Chondrocyte (in vitro differentiated cells): ENCODE measurements at regions not wholly inside any gene's neighbourhood (a gene's known extent, or its start where the extent isn't known, plus 50 kb on each side); places are given as distances from the start of the nearest gene placed in this dataset.

Experiments used
- DNase-seq: peaks from one replicate; pipeline ENCODE4 v3.0.0; 2021; ENCODE audit warnings: mixed read lengths, low spot score
- H3K27ac Mint-ChIP-seq: one replicate; pipeline ENCODE4 v1.8.0; 2021; ENCODE audit warnings: mild to moderate bottlenecking, moderate library complexity, mixed read lengths; ENCODE audit not compliant: unreplicated experiment
- H3K27me3 Mint-ChIP-seq: 2 replicates; pipeline ENCODE4 v1.8.0; 2021; ENCODE audit warnings: low read depth, mixed read lengths
- H3K36me3 Mint-ChIP-seq: 2 replicates; pipeline ENCODE4 v1.8.0; 2021; ENCODE audit warnings: low read depth, mixed read lengths
- H3K4me1 Mint-ChIP-seq: 2 replicates; pipeline ENCODE4 v1.8.0; 2021; ENCODE audit warnings: low read depth, mild to moderate bottlenecking, mixed read lengths
- H3K4me3 Mint-ChIP-seq: one replicate; pipeline ENCODE4 v1.8.0; 2021; ENCODE audit warnings: mild to moderate bottlenecking, moderate library complexity, mixed read lengths; ENCODE audit not compliant: unreplicated experiment
- H3K9me3 Mint-ChIP-seq: 2 replicates; pipeline ENCODE4 v1.8.0; 2021; ENCODE audit warnings: low read depth, mixed read lengths
- TF ChIP-seq, protein P1 (sequence below): fragments of 200-600 bp; sonication (generic); IDR thresholded peaks from 2 replicates; pipeline ENCODE4 v1.5.0; 2021; ENCODE audit warnings: antibody characterized with exemption, mild to moderate bottlenecking, moderate library complexity

DNA sequence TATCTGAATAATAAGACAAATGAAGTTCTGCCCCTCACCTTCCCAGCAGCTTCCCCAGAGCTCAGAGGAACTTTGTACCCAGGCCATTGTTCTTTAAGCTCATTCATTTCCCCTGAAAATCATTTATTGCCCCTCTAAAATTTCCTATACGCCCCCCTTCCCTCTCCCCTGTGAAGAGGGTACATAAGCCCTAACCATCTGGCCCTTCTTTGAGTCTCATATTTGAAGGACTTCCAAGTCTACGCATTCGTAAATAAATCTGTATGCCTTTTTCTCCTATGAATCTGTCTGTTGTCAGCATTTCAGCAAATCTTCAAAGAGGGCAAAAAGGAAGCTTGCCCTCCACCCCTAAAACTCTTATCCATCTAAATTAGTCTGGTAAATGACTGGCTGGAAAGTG, 73.1 kb upstream of the DST start:
- H3K9me3 Mint-ChIP-seq, result no peaks in the 10 kb centered on the region
- no peaks in the 10 kb centered on the region for H3K36me3 Mint-ChIP-seq
- peak overlapping the region; percentile 73 for H3K27ac Mint-ChIP-seq
- H3K4me3 Mint-ChIP-seq, result no peak overlapping the region
- TF ChIP-seq, protein P1, sequence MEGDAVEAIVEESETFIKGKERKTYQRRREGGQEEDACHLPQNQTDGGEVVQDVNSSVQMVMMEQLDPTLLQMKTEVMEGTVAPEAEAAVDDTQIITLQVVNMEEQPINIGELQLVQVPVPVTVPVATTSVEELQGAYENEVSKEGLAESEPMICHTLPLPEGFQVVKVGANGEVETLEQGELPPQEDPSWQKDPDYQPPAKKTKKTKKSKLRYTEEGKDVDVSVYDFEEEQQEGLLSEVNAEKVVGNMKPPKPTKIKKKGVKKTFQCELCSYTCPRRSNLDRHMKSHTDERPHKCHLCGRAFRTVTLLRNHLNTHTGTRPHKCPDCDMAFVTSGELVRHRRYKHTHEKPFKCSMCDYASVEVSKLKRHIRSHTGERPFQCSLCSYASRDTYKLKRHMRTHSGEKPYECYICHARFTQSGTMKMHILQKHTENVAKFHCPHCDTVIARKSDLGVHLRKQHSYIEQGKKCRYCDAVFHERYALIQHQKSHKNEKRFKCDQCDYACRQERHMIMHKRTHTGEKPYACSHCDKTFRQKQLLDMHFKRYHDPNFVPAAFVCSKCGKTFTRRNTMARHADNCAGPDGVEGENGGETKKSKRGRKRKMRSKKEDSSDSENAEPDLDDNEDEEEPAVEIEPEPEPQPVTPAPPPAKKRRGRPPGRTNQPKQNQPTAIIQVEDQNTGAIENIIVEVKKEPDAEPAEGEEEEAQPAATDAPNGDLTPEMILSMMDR, result no peak
- no peaks in the 10 kb centered on the region for H3K27me3 Mint-ChIP-seq
- no peak for DNase-seq
- peaks cover 38% of the 10 kb centered on the region for H3K4me1 Mint-ChIP-seq

DNA sequence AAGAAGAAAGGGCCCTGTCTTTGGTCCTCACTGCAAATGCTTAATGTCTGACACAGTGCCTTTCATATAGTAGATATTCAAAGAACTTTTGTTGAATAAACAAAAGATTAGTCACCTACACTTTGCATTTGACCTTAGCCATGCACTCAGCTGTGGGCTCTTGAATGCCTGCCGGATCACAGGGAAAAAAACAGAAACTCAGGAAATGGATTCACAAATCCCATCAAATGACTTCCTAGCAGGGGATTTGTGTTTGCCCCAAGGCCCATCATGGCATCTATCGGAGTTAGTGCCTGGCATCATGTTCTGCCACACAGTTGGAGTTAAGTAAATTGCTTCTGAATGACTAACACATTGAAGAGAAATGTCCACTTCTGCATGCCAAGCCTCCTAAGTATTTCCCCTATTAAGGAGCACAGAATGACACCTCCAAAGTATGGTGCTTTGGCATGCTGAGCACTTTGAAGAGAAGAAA, 72.3 kb upstream of the DST start:
- H3K36me3 Mint-ChIP-seq, result no peaks in the 10 kb centered on the region
- no peak for DNase-seq
- TF ChIP-seq, protein P1, result no peak
- H3K27me3 Mint-ChIP-seq, result no peaks in the 10 kb centered on the region
- no peak overlapping the region for H3K4me3 Mint-ChIP-seq
- peaks cover 38% of the 10 kb centered on the region for H3K4me1 Mint-ChIP-seq
- peak overlapping the region; percentile 73 for H3K27ac Mint-ChIP-seq
- no peaks in the 10 kb centered on the region for H3K9me3 Mint-ChIP-seq

DNA sequence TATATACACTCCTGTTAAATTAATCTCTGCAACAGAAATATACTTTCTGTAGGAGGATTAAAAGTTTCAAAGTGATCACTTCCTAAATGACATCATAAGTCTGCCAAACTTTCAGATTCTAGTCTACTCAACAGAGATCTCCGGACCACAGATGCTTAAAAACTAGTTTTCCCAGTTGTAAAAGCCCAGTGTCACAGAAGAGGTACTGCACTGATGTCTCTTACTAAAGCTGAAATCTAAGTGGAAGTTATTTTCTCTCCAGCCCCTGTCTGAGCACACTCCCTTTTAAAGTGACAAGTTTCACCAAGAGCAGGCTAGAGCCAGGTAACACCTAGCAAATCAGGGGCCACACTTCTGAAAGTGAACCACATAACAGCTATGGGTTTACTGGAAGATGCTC, 71.6 kb upstream of the DST start:
- Mint-ChIP-seq H3K9me3 (no peaks in the 10 kb centered on the region), H3K27ac (peak overlapping the region; percentile 73), H3K4me1 (peaks cover 42% of the 10 kb centered on the region), H3K36me3 (no peaks in the 10 kb centered on the region), H3K4me3 (no peak overlapping the region), H3K27me3 (no peaks in the 10 kb centered on the region)
- no peak for DNase-seq
- TF ChIP-seq, protein P1, result peak; percentile 30

DNA sequence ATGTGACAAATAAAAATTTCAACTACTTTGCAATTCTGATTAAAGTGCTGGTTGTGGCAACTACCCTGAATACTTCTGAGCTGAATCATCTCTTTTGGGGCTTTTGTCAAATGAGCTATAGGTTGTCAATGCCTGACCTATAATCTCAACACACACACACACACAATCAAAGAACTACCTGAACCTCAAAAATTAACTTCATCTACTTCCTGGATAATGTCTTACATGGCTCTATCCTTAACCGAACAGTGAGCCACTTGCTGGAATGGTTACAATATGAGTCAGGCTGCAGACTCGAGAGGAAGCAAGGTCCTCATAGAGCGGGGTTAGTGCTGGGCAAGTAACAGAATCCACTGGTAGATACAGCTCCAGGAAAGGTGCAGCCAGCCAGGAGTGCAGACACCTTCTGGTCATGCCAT, 70.6 kb upstream of the DST start:
- Mint-ChIP-seq H3K27me3 (no peaks in the 10 kb centered on the region), H3K27ac (peak overlapping the region; percentile 84), H3K36me3 (no peaks in the 10 kb centered on the region), H3K4me3 (no peak overlapping the region), H3K9me3 (no peaks in the 10 kb centered on the region), H3K4me1 (peaks cover 52% of the 10 kb centered on the region)
- DNase-seq, result no peak
- TF ChIP-seq, protein P1, result no peak

DNA sequence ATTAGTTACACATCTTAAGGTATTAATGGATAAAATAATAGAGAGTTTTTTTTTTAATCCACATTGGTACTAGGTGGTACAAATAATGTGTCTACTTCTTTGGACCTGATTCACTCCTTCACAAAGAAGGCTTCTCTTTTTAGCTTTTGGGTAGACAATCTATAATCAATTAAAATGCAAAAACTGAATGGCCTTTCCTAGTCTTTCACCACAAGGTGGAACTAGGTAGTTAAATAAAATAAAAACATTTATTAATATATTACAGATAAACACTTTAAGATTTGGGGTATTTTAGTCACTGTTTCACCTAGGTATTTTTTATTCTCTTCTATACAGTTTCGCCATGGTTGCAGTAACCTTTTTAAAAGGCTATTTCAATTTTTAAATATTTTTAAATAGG, 68.3 kb upstream of the DST start:
- no peaks in the 10 kb centered on the region for H3K36me3 Mint-ChIP-seq
- H3K9me3 Mint-ChIP-seq, result no peaks in the 10 kb centered on the region
- TF ChIP-seq, protein P1, result peak; percentile 63
- H3K27ac Mint-ChIP-seq, result no peak overlapping the region
- peaks cover 52% of the 10 kb centered on the region for H3K4me1 Mint-ChIP-seq
- no peak for DNase-seq
- H3K27me3 Mint-ChIP-seq, result no peaks in the 10 kb centered on the region
- H3K4me3 Mint-ChIP-seq, result no peak overlapping the region
